ENCODE measurements at regions not wholly inside any gene's neighbourhood (a gene's known extent, or its start where the extent isn't known, plus 50 kb on each side); places are given as distances from the start of the nearest gene placed in this dataset.

DNA sequence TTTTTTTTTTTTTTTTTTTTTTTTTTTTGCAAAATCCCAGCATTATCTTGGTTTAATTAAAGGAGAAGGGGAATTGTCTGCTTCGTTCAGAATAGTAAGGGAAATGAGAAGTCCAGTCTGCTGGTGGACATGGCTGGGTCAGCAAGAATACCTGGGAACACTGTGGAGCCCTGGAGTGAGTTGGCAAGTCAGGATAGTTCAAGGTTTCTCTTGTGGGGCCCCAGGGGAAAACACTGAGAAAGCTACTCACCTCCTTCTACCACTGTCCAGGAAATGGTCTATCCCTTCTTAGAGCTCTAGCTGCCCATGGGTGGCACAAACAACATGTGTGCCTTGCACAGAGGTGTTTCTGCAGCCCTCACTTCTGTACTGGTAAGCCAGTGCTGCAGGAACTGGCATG, 169.1 kb upstream of the SIX2 start:
- Histone ChIP-seq H3K14ac (ENCODE audit: low read length in 2 of 2) (no peak overlapping the region), H4K91ac (ENCODE audit: low read length) (no peak overlapping the region), H3K36me3 (ENCODE audit: control insufficient read depth in 1 of 2, insufficient read depth in 2 of 2, low read depth in 1 of 2, low read length in 2 of 2) (no peaks in the 10 kb centered on the region), H2BK5ac (ENCODE audit: low read depth, low read length, poor library complexity, severe bottlenecking) (no peak overlapping the region), H3K9ac (ENCODE audit: low read length) (peak overlapping the region; percentile 33), H3K18ac (ENCODE audit: low read depth in 1 of 2, low read length in 2 of 2) (no peak overlapping the region), H3K4me3 (ENCODE audit: insufficient read depth in 1 of 2, low read depth in 1 of 2, low read length in 2 of 2) (peak overlapping the region in 1 of 2 experiments; percentile 4), H4K8ac (ENCODE audit: low read length) (no peak overlapping the region), H3K27ac (ENCODE audit: low read length, poor library complexity, severe bottlenecking) (no peak overlapping the region), H3K27me3 (ENCODE audit: control insufficient read depth in 1 of 2, insufficient read depth in 1 of 2, low read length in 2 of 2) (no peaks in the 10 kb centered on the region), H3K4me1 (ENCODE audit: control insufficient read depth, insufficient read depth, low read depth, low read length) (peaks cover 11% of the 10 kb centered on the region), H3K9me3 (ENCODE audit: control insufficient read depth, low read length) (no peaks in the 10 kb centered on the region), H3K4me2 (ENCODE audit: low read length, poor library complexity, severe bottlenecking) (no peak overlapping the region), H2BK12ac (ENCODE audit: low read length in 2 of 2) (no peak overlapping the region), H2AFZ (ENCODE audit: low read depth, low read length) (no peak overlapping the region), H3K79me1 (replicated peaks; ENCODE audit: low read length, poor library complexity, severe bottlenecking) (peaks cover 5% of the 10 kb centered on the region), H3K4ac (ENCODE audit: low read depth in 1 of 2, low read length in 2 of 2) (no peak overlapping the region), H2BK15ac (ENCODE audit: low read depth, poor library complexity, severe bottlenecking) (no peak overlapping the region), H2AK5ac (ENCODE audit: low read length, severe bottlenecking) (no peak overlapping the region), H2BK120ac (ENCODE audit: low read depth, low read length) (no peak overlapping the region), H3K23ac (ENCODE audit: low read length in 2 of 2) (no peak overlapping the region)
- WGBS: 58% methylated on average over 1 of the region's 1 CpG
- DNase-seq: no peak

DNA sequence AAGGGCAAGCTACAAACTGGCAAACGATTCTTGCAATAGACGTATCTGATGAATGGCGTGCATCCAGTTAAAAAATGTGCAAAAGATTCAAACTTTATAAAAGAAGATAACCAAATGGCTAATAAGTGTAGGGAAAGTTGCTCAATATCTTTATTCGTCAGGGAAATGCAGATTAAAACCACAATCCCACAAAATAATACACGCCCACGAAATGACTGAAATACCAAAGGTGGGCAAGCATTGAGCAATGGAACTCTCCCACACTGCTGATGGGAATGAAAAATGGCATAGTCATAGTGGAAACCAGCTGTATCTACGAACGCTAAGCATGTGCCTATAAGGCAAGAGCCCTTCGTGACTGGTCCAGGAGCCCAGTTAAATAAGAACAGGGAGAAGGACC, 168.6 kb upstream of the SIX2 start:
- peaks cover 9% of the 10 kb centered on the region for H3K4me1 ChIP-seq (ENCODE audit: control insufficient read depth, insufficient read depth, low read depth, low read length)
- H3K79me1 ChIP-seq (replicated peaks; ENCODE audit: low read length, poor library complexity, severe bottlenecking): peaks cover 5% of the 10 kb centered on the region
- no peak overlapping the region for H3K14ac ChIP-seq (ENCODE audit: low read length in 2 of 2)
- no peak overlapping the region for H4K91ac ChIP-seq (ENCODE audit: low read length)
- no peaks in the 10 kb centered on the region for H3K9me3 ChIP-seq (ENCODE audit: control insufficient read depth, low read length)
- H4K8ac ChIP-seq (ENCODE audit: low read length): no peak overlapping the region
- no peak for DNase-seq
- WGBS: 79% methylated on average over 8 of the region's 9 CpGs
- H3K4me2 ChIP-seq (ENCODE audit: low read length, poor library complexity, severe bottlenecking): no peak overlapping the region
- no peaks in the 10 kb centered on the region for H3K36me3 ChIP-seq (ENCODE audit: control insufficient read depth in 1 of 2, insufficient read depth in 2 of 2, low read depth in 1 of 2, low read length in 2 of 2)
- no peak overlapping the region for H2BK120ac ChIP-seq (ENCODE audit: low read depth, low read length)
- H3K27ac ChIP-seq (ENCODE audit: low read length, poor library complexity, severe bottlenecking): no peak overlapping the region
- no peak overlapping the region for H3K4me3 ChIP-seq (ENCODE audit: insufficient read depth in 1 of 2, low read depth in 1 of 2, low read length in 2 of 2)
- H2BK12ac ChIP-seq (ENCODE audit: low read length in 2 of 2): no peak overlapping the region
- H2AFZ ChIP-seq (ENCODE audit: low read depth, low read length): no peak overlapping the region
- peak overlapping the region; percentile 43 for H3K9ac ChIP-seq (ENCODE audit: low read length)
- no peak overlapping the region for H2AK5ac ChIP-seq (ENCODE audit: low read length, severe bottlenecking)
- H2BK5ac ChIP-seq (ENCODE audit: low read depth, low read length, poor library complexity, severe bottlenecking): no peak overlapping the region
- H3K4ac ChIP-seq (ENCODE audit: low read depth in 1 of 2, low read length in 2 of 2): no peak overlapping the region
- H3K18ac ChIP-seq (ENCODE audit: low read depth in 1 of 2, low read length in 2 of 2): no peak overlapping the region
- no peak overlapping the region for H2BK15ac ChIP-seq (ENCODE audit: low read depth, poor library complexity, severe bottlenecking)
- H3K23ac ChIP-seq (ENCODE audit: low read length in 2 of 2): no peak overlapping the region
- H3K27me3 ChIP-seq (ENCODE audit: control insufficient read depth in 1 of 2, insufficient read depth in 1 of 2, low read length in 2 of 2): no peaks in the 10 kb centered on the region

DNA sequence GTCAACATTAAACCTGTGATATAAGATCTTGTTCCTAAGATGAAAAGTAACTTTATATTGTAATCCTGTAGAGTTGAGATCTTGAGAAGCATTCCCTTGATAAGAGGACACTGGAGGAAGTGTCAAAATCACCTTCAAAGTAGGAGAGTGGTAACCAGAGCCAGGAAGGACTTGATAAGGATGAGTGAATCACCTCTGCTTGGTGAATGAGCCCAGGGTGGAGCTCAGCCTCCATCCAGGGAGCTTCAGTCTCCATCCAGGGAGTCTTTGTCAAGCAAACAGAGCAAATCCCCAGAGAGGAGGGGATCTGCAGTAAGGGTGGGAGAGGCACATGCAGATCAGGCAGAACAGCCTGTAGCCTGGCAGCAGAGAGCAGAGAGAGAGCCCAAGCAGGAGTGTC, 167.1 kb upstream of the SIX2 start:
- no peak overlapping the region for H2BK12ac ChIP-seq (ENCODE audit: low read length in 2 of 2)
- H3K27me3 ChIP-seq (ENCODE audit: control insufficient read depth in 1 of 2, insufficient read depth in 1 of 2, low read length in 2 of 2): no peaks in the 10 kb centered on the region
- no peak for DNase-seq
- peaks cover 8% of the 10 kb centered on the region for H3K4me1 ChIP-seq (ENCODE audit: control insufficient read depth, insufficient read depth, low read depth, low read length)
- H3K18ac ChIP-seq (ENCODE audit: low read depth in 1 of 2, low read length in 2 of 2): no peak overlapping the region
- H3K9me3 ChIP-seq (ENCODE audit: control insufficient read depth, low read length): no peaks in the 10 kb centered on the region
- no peak overlapping the region for H3K4me3 ChIP-seq (ENCODE audit: insufficient read depth in 1 of 2, low read depth in 1 of 2, low read length in 2 of 2)
- no peak overlapping the region for H2BK120ac ChIP-seq (ENCODE audit: low read depth, low read length)
- H3K23ac ChIP-seq (ENCODE audit: low read length in 2 of 2): no peak overlapping the region
- H2BK5ac ChIP-seq (ENCODE audit: low read depth, low read length, poor library complexity, severe bottlenecking): no peak overlapping the region
- no peak overlapping the region for H3K4ac ChIP-seq (ENCODE audit: low read depth in 1 of 2, low read length in 2 of 2)
- no peak overlapping the region for H4K8ac ChIP-seq (ENCODE audit: low read length)
- no peak overlapping the region for H2BK15ac ChIP-seq (ENCODE audit: low read depth, poor library complexity, severe bottlenecking)
- H3K4me2 ChIP-seq (ENCODE audit: low read length, poor library complexity, severe bottlenecking): no peak overlapping the region
- no peak overlapping the region for H4K91ac ChIP-seq (ENCODE audit: low read length)
- H3K36me3 ChIP-seq (ENCODE audit: control insufficient read depth in 1 of 2, insufficient read depth in 2 of 2, low read depth in 1 of 2, low read length in 2 of 2): no peaks in the 10 kb centered on the region
- H2AK5ac ChIP-seq (ENCODE audit: low read length, severe bottlenecking): no peak overlapping the region
- no peak overlapping the region for H3K9ac ChIP-seq (ENCODE audit: low read length)
- H2AFZ ChIP-seq (ENCODE audit: low read depth, low read length): no peak overlapping the region
- H3K14ac ChIP-seq (ENCODE audit: low read length in 2 of 2): no peak overlapping the region
- peaks cover 5% of the 10 kb centered on the region for H3K79me1 ChIP-seq (replicated peaks; ENCODE audit: low read length, poor library complexity, severe bottlenecking)
- H3K27ac ChIP-seq (ENCODE audit: low read length, poor library complexity, severe bottlenecking): no peak overlapping the region

DNA sequence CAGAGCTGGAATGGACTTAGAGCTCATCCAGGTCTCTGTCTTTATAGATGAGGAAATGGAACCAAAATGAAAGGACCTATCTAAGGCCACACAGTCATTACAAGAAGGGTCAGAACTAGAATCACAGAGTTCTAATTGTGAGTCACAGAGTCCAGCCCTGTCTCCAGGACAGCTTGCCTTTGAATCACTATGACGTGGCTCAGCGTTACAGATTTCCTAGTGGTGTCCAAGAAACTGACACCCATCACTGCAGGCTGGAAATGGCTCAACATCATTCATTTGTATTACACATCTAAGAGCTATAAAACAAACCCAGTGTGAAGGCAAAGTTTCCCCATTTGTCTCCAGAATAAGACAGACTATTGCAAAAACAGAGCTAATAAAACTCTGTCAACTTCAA, 164.3 kb upstream of the SIX2 start:
- Histone ChIP-seq H3K4me1 (ENCODE audit: control insufficient read depth, insufficient read depth, low read depth, low read length) (peaks cover 12% of the 10 kb centered on the region), H3K27ac (ENCODE audit: low read length, poor library complexity, severe bottlenecking) (no peak overlapping the region), H3K4me3 (ENCODE audit: insufficient read depth in 1 of 2, low read depth in 1 of 2, low read length in 2 of 2) (no peak overlapping the region), H4K8ac (ENCODE audit: low read length) (no peak overlapping the region), H3K27me3 (ENCODE audit: control insufficient read depth in 1 of 2, insufficient read depth in 1 of 2, low read length in 2 of 2) (peaks cover 0 to 3% of the 10 kb centered on the region in 2 experiments), H3K79me1 (replicated peaks; ENCODE audit: low read length, poor library complexity, severe bottlenecking) (peaks cover 5% of the 10 kb centered on the region), H2BK5ac (ENCODE audit: low read depth, low read length, poor library complexity, severe bottlenecking) (no peak overlapping the region), H3K18ac (ENCODE audit: low read depth in 1 of 2, low read length in 2 of 2) (no peak overlapping the region), H2AK5ac (ENCODE audit: low read length, severe bottlenecking) (no peak overlapping the region), H3K4me2 (ENCODE audit: low read length, poor library complexity, severe bottlenecking) (no peak overlapping the region), H3K9me3 (ENCODE audit: control insufficient read depth, low read length) (no peaks in the 10 kb centered on the region), H3K9ac (ENCODE audit: low read length) (peak overlapping the region; percentile 19), H2BK12ac (ENCODE audit: low read length in 2 of 2) (no peak overlapping the region), H2BK15ac (ENCODE audit: low read depth, poor library complexity, severe bottlenecking) (no peak overlapping the region), H2AFZ (ENCODE audit: low read depth, low read length) (no peak overlapping the region), H2BK120ac (ENCODE audit: low read depth, low read length) (no peak overlapping the region), H3K14ac (ENCODE audit: low read length in 2 of 2) (no peak overlapping the region), H3K36me3 (ENCODE audit: control insufficient read depth in 1 of 2, insufficient read depth in 2 of 2, low read depth in 1 of 2, low read length in 2 of 2) (no peaks in the 10 kb centered on the region), H3K23ac (ENCODE audit: low read length in 2 of 2) (no peak overlapping the region), H3K4ac (ENCODE audit: low read depth in 1 of 2, low read length in 2 of 2) (no peak overlapping the region), H4K91ac (ENCODE audit: low read length) (no peak overlapping the region)
- DNase-seq: peak; percentile 48
- 53% methylated on average over 2 of the region's 2 CpGs for WGBS
